ENCODE measurements at regions not wholly inside any gene's neighbourhood (a gene's known extent, or its start where the extent isn't known, plus 50 kb on each side); places are given as distances from the start of the nearest gene placed in this dataset.

DNA sequence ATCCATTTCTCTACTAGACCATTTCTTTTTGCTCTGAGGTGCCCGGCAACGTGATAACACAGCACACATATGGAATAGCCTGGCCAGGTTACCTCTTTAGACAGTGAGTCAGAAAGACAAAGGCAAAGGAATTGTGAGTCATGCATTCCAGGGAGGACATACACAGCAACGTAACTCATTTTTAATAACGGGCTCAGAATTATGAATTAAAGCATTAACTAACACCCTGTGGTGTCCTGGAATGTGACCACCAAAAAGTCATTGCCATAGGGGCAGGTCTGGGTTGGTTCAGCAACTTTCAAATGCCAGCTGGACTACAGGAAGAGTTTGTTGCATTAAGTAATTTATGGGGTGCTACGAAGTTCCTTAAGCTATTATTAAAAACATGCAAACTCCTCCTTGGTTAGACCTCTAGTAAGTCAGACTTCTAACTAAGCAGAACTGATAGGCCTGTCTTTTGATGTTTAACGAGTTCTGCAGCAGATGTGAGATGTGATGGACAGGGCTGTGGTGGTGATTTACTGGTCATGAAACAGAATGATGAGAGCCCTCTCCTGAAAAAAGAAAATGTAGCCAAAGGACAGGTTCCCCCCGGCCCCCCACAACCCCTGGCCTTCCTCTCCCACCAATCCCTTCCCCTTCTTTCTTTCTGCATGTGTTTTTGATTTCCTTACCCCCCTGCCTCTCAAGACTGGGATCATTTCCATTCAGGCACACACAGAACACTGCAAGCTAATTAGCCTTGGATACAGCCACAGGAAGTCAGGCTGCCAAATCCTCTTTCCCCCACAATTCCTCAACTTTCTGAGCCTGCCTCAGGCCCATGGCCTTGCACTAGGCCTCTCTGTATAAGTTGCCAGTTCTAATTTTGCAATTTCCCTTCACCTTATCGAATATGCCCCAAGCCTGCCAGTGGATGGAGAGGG lies 88.9 kb upstream of the HAO2 start:
- no peaks in the 10 kb centered on the region for H3K36me3 Mint-ChIP-seq (ENCODE audit: low read depth)
- TF ChIP-seq, protein P1, sequence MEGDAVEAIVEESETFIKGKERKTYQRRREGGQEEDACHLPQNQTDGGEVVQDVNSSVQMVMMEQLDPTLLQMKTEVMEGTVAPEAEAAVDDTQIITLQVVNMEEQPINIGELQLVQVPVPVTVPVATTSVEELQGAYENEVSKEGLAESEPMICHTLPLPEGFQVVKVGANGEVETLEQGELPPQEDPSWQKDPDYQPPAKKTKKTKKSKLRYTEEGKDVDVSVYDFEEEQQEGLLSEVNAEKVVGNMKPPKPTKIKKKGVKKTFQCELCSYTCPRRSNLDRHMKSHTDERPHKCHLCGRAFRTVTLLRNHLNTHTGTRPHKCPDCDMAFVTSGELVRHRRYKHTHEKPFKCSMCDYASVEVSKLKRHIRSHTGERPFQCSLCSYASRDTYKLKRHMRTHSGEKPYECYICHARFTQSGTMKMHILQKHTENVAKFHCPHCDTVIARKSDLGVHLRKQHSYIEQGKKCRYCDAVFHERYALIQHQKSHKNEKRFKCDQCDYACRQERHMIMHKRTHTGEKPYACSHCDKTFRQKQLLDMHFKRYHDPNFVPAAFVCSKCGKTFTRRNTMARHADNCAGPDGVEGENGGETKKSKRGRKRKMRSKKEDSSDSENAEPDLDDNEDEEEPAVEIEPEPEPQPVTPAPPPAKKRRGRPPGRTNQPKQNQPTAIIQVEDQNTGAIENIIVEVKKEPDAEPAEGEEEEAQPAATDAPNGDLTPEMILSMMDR (IDR thresholded peaks at IDR 0.05): no peak
- DNase-seq (ENCODE audit: low spot score): no peak
- no peak overlapping the region for H3K4me3 Mint-ChIP-seq (ENCODE audit: unreplicated experiment)
- no peaks in the 10 kb centered on the region for H3K9me3 Mint-ChIP-seq (ENCODE audit: low read depth)
- H3K4me1 Mint-ChIP-seq (ENCODE audit: low read depth): peaks cover 20% of the 10 kb centered on the region
- peak overlapping the region; percentile 59 for H3K27ac Mint-ChIP-seq (ENCODE audit: unreplicated experiment)
- H3K27me3 Mint-ChIP-seq (ENCODE audit: low read depth): no peaks in the 10 kb centered on the region

DNA sequence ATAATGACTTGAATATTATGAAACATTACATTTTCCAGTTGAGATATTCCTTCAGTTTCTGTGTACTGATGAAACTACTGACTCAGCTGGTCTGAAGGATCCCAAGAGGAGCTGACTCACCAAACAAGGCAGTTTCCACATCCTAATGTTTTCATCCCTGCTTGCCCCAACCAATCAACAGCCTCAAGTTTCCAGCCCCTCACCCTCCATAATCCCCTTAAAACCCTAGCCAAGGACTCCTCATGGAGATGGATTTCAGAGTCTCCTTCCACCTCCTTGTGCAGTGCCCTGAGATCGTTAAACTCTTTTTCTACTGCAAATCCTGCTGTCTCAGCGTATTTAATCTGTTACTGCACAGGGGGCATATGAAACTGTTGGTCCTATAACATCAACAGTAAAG lies 83.1 kb upstream of the HAO2 start:
- peak overlapping the region; percentile 67 for H3K27ac Mint-ChIP-seq (ENCODE audit: unreplicated experiment)
- peaks cover 15% of the 10 kb centered on the region for H3K4me1 Mint-ChIP-seq (ENCODE audit: low read depth)
- H3K4me3 Mint-ChIP-seq (ENCODE audit: unreplicated experiment): no peak overlapping the region
- no peaks in the 10 kb centered on the region for H3K9me3 Mint-ChIP-seq (ENCODE audit: low read depth)
- TF ChIP-seq, protein P1 (IDR thresholded peaks at IDR 0.05): no peak
- H3K27me3 Mint-ChIP-seq (ENCODE audit: low read depth): no peaks in the 10 kb centered on the region
- no peaks in the 10 kb centered on the region for H3K36me3 Mint-ChIP-seq (ENCODE audit: low read depth)
- DNase-seq (ENCODE audit: low spot score): no peak

DNA sequence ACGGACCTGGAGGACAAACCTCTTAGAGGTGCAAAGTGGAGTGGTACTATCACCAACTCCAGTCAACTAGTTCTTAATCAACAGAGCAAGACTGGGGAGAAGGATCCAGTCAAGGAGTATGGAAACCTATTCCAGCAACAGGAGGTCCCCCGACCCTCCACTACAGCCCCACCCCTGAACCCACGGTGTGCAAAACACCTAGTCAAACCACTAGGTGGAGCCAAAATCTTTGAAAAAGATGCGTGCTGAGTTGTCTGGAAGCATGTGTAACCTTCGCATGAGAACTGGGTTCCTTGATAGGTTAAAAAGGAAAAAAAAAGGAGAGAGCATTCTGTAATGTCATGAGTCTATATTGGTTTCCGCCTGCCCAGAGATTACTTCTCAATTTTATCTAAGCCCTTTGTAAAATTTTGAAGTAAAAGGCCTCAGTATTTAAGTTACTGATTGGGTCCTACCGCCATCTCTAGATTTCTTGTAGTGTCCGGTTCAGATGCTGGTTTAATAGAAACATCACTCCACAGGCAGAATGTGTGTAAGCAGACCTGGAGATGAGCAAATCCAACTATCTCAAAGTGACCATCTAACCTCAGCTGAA lies 81.9 kb upstream of the HAO2 start:
- no peak for DNase-seq (ENCODE audit: low spot score)
- TF ChIP-seq, protein P1 (IDR thresholded peaks at IDR 0.05): peak; percentile 83
- H3K4me3 Mint-ChIP-seq (ENCODE audit: unreplicated experiment): no peak overlapping the region
- peaks cover 13% of the 10 kb centered on the region for H3K4me1 Mint-ChIP-seq (ENCODE audit: low read depth)
- H3K27ac Mint-ChIP-seq (ENCODE audit: unreplicated experiment): no peak overlapping the region
- no peaks in the 10 kb centered on the region for H3K9me3 Mint-ChIP-seq (ENCODE audit: low read depth)
- no peaks in the 10 kb centered on the region for H3K27me3 Mint-ChIP-seq (ENCODE audit: low read depth)
- no peaks in the 10 kb centered on the region for H3K36me3 Mint-ChIP-seq (ENCODE audit: low read depth)

DNA sequence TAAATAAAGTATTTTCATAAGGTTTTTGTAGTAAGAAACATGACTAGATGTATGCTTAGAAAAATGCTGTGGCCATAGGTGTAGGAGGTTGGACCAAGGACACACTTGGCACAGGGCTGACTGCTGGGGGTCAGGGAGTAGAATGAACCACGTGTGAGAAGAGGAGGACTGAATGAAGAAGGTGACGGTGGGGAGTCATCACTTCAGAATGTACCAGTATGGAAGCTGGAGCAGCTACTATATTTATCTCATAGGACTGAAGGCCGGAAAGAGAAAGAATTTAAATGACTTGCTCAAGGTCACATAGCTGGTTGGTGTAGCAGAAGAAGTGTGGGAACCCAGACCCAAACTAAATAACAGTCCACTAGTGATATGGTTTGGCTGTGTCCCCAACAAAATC lies 79.8 kb upstream of the HAO2 start:
- Mint-ChIP-seq H3K4me3 (ENCODE audit: unreplicated experiment) (no peak overlapping the region), H3K4me1 (ENCODE audit: low read depth) (peaks cover 16% of the 10 kb centered on the region), H3K27ac (ENCODE audit: unreplicated experiment) (peak overlapping the region; percentile 52), H3K27me3 (ENCODE audit: low read depth) (no peaks in the 10 kb centered on the region), H3K36me3 (ENCODE audit: low read depth) (no peaks in the 10 kb centered on the region), H3K9me3 (ENCODE audit: low read depth) (no peaks in the 10 kb centered on the region)
- no peak for DNase-seq (ENCODE audit: low spot score)
- TF ChIP-seq, protein P1 (IDR thresholded peaks at IDR 0.05): no peak

DNA sequence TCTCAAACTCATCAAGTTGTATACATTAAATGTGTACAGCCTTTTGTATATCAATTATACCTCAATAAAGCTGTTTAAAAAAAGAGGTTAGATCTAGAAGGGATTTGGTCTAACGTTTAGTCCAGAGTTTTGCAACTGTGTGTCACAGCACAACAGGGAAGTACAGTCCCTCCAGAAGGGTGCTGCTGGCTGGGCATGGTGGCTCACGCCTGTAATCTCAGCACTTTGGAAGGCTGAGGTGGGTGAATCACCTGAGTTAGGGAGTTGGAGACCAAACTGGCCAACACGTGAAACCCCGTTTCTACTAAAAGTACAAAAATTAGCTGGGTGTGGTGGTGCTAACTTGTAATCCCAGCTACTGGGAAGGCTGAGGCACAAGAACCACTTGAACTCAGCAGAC lies 78.3 kb upstream of the HAO2 start:
- no peaks in the 10 kb centered on the region for H3K9me3 Mint-ChIP-seq (ENCODE audit: low read depth)
- no peak overlapping the region for H3K27ac Mint-ChIP-seq (ENCODE audit: unreplicated experiment)
- H3K36me3 Mint-ChIP-seq (ENCODE audit: low read depth): no peaks in the 10 kb centered on the region
- no peak for DNase-seq (ENCODE audit: low spot score)
- TF ChIP-seq, protein P1 (IDR thresholded peaks at IDR 0.05): no peak
- peaks cover 1% of the 10 kb centered on the region for H3K27me3 Mint-ChIP-seq (ENCODE audit: low read depth)
- no peak overlapping the region for H3K4me3 Mint-ChIP-seq (ENCODE audit: unreplicated experiment)
- H3K4me1 Mint-ChIP-seq (ENCODE audit: low read depth): peaks cover 15% of the 10 kb centered on the region
